Lung (tissue), 11 donors: ENCODE measurements at regions not wholly inside any gene's neighbourhood (a gene's known extent, or its start where the extent isn't known, plus 50 kb on each side); places are given as distances from the start of the nearest gene placed in this dataset.

Experiments
- ATAC-seq: fragments of 200-7000 bp; cut with Tn5 transposase; one replicate; pipeline ENCODE4 v1.9.1; 2020; ENCODE audit warnings: moderate number of reproducible peaks; ENCODE audit not compliant: insufficient read depth, low FRiP score
- DNase-seq, 3 donors: peaks; one replicate each; pipeline ENCODE4 v3.0.0-alpha.2; 2013 to 2017
- H3K27ac ChIP-seq, 2 donors: one replicate each; pipeline ENCODE4 v1.5.1; 2013; ENCODE audit warnings: mild to moderate bottlenecking in 2 of 2, moderate library complexity in 2 of 2, control low read depth in 1 of 2, inconsistent platforms in 1 of 2, low read depth in 1 of 2, low read length in 1 of 2
- H3K27me3 ChIP-seq, 3 donors: one replicate each; pipeline ENCODE4 v1.5.1; 2013; ENCODE audit warnings: low read length in 2 of 3; ENCODE audit not compliant: control insufficient read depth in 3 of 3, insufficient read depth in 3 of 3
- H3K36me3 ChIP-seq, 4 donors: one replicate each; pipeline ENCODE4 v1.5.1; 2013; ENCODE audit warnings: low read length in 4 of 4, mild to moderate bottlenecking in 1 of 4, moderate library complexity in 1 of 4; ENCODE audit not compliant: control insufficient read depth in 4 of 4, insufficient read depth in 4 of 4
- H3K4me1 ChIP-seq, 5 donors: one replicate each; pipeline ENCODE4 v1.5.1; 2013; ENCODE audit warnings: low read length in 5 of 5, mild to moderate bottlenecking in 2 of 5, moderate library complexity in 1 of 5; ENCODE audit not compliant: control insufficient read depth in 5 of 5, insufficient read depth in 5 of 5
- H3K4me3 ChIP-seq: one replicate; pipeline ENCODE4 v1.5.1; 2013; ENCODE audit warnings: mild to moderate bottlenecking, control low read depth, moderate library complexity
- H3K9ac ChIP-seq, 2 donors: one replicate each; pipeline ENCODE4 v1.5.1; 2013; ENCODE audit warnings: low read length in 2 of 2, control low read depth in 1 of 2; ENCODE audit not compliant: insufficient read depth in 1 of 2
- H3K9me3 ChIP-seq, 4 donors: one replicate each; pipeline ENCODE4 v1.5.1; 2013; ENCODE audit warnings: low read length in 3 of 4, mild to moderate bottlenecking in 1 of 4, moderate library complexity in 1 of 4; ENCODE audit not compliant: control insufficient read depth in 4 of 4, insufficient read depth in 3 of 4
- WGBS, 2 donors: extraction: QIAGEN DNeasy Blood & Tissue Kit; methylation state at CpG; one replicate each; pipeline ENCODE4 v1.1.7; 2013; 5-methylcytosine and 5-hydroxymethylcytosine counted together
- TF ChIP-seq, protein P1 (sequence below): IDR thresholded peaks from 2 replicates; pipeline ENCODE4 v1.5.1; 2012; ENCODE audit warnings: mild to moderate bottlenecking; ENCODE audit errors: control extremely low read depth, extremely low read depth
- donor health status: control.
- donor health status: control.
- donor health status: Bipolar disorder and iron deficiency.
- donor health status: healthy.
- donor health status: DM: yes; HTN: yes; CAD: no.

DNA sequence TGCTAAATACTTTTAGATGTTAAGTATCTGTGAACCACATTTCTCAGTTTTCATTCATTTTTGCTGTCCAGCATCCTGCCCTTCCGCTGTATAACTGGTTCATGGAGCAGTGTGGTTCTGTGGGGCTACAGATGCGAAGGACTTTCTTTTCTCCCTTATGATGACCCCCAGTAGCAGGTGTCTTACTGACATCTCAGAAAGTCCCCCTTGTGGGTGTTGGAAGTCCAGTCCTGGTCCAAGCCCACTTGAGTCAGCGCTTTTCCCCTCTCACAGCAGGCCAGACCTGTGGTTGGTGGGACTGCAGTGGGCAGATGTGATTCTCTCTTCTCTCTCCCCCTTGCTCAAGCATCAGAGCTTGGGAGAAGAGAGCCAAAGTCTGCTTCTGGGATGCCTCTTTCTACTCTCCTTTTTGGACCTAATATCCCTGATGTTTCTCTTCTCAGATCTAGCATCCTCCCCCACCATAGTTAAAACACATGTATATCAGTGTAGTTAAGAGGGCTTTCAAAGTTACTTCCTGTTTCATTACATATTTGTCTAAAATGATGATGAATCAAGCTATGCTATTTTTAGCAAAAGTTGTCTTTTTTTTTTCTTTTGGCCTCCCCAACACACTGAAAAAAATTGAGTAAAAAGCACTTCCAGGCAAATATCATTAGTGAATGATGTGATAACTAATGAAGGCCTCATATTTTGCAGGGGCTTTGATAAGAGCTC is 119.5 kb upstream of the ZNF618 start:
- Histone ChIP-seq H3K36me3 (no peaks in the 10 kb centered on the region), H3K27me3 (no peaks in the 10 kb centered on the region), H3K4me1 (peaks cover 0 to 5% (median 0%) of the 10 kb centered on the region in 5 donors), H3K9ac (no peak overlapping the region), H3K27ac (no peak overlapping the region), H3K4me3 (no peak overlapping the region), H3K9me3 (peaks cover 0 to 3% (median 0%) of the 10 kb centered on the region in 4 donors)
- TF ChIP-seq, protein P1, sequence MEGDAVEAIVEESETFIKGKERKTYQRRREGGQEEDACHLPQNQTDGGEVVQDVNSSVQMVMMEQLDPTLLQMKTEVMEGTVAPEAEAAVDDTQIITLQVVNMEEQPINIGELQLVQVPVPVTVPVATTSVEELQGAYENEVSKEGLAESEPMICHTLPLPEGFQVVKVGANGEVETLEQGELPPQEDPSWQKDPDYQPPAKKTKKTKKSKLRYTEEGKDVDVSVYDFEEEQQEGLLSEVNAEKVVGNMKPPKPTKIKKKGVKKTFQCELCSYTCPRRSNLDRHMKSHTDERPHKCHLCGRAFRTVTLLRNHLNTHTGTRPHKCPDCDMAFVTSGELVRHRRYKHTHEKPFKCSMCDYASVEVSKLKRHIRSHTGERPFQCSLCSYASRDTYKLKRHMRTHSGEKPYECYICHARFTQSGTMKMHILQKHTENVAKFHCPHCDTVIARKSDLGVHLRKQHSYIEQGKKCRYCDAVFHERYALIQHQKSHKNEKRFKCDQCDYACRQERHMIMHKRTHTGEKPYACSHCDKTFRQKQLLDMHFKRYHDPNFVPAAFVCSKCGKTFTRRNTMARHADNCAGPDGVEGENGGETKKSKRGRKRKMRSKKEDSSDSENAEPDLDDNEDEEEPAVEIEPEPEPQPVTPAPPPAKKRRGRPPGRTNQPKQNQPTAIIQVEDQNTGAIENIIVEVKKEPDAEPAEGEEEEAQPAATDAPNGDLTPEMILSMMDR, result no peak
- ATAC-seq, result no peak
- DNase-seq, result peak in 1 of 3 donors; percentile 23
- 95 to 99% methylated on average over 3 of the region's 3 CpGs for WGBS, 2 donors

DNA sequence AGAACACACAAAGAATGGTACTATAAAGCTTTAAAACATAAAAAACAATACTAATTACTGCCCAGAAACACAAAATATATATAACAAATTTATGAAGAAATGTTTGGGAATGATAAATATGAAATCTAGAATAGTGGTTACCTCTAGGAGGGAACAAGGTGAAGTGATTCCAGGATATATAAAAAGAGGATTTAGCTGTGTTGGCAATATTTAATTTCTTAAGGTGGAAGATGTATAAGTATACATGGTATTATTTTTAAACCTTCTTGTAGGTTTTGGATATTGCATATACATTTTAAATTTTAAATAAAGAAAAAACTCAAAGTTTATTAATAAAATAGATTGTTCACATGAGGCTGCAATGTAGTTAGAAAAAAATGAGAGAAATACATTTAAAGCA is 112.7 kb upstream of the ZNF618 start:
- DNase-seq, result no peak
- H3K9ac ChIP-seq, result no peak overlapping the region
- H3K27me3 ChIP-seq, result peaks cover 0 to 6% (median 0%) of the 10 kb centered on the region in 3 donors

DNA sequence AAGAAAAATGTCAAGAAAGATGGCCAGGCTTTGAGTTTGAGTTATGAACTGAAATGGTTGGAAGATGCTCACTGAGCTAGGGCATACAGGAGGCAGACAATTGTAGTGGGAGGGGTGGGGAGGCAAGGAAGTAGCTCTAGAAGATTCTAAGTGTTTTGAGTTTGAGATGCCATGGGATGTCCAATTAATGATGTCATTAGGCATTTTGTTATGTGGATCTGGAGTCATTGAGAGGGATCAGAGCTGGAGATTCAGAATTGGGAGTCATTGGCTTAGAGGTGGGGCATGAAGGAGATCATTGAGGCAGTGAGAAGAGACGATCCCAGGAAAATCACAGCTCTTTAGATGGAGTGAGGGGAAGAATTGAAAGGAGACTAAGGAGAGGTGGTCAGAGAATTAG is 111.5 kb upstream of the ZNF618 start:
- Histone ChIP-seq H3K9me3 (no peaks in the 10 kb centered on the region), H3K36me3 (no peaks in the 10 kb centered on the region), H3K4me3 (no peak overlapping the region), H3K9ac (no peak overlapping the region), H3K27me3 (peaks cover 0 to 13% (median 0%) of the 10 kb centered on the region in 3 donors), H3K27ac (no peak overlapping the region), H3K4me1 (no peaks in the 10 kb centered on the region)
- TF ChIP-seq, protein P1, result no peak
- DNase-seq (no peak), ATAC-seq (no peak)
- WGBS, 2 donors, result 87% methylated on average over 1 of the region's 1 CpG

More for the DNA sequence above, 112.7 kb upstream of the ZNF618 start:
- no peaks in the 10 kb centered on the region for H3K36me3 ChIP-seq
- TF ChIP-seq, protein P1, result no peak
- ATAC-seq, result no peak
- H3K9me3 ChIP-seq, result peaks cover 0 to 3% (median 0%) of the 10 kb centered on the region in 4 donors
- H3K4me3 ChIP-seq, result no peak overlapping the region
- H3K27ac ChIP-seq, result no peak overlapping the region
- H3K4me1 ChIP-seq, result no peaks in the 10 kb centered on the region
